ENCODE measurements at regions not wholly inside any gene's neighbourhood (a gene's known extent, or its start where the extent isn't known, plus 50 kb on each side); places are given as distances from the start of the nearest gene placed in this dataset.

DNA sequence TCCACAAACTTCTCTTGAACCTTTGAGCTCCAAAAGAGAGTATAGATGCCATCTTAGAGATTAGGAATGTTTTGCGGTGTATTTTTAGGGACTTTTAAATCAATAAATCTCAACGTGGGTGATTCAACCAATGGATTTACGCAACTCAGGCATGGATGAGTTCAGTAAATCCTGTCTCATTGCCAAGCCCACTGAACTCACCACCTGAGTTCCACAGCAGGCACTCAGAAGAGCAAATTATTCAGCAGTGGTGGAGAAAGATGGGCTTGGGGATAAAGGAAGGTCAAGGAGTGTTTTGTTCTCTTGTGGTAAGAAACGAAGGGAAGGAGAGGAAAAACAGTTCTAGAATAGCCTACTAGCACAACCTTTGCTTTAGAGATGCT lies 68.7 kb upstream of the HMGA2 start:
- WGBS (ENCODE audit: insufficient coverage): 62% methylated on average over 2 of the region's 4 CpGs
- H3K36me3 ChIP-seq (ENCODE audit: control insufficient read depth in 4 of 4, insufficient read depth in 4 of 4, low read length in 3 of 4): no peaks in the 10 kb centered on the region
- no peaks in the 10 kb centered on the region for H3K27me3 ChIP-seq (replicated peaks in 2 of 5; ENCODE audit: control insufficient read depth in 4 of 5, insufficient read depth in 5 of 5, low read length in 4 of 5)
- ChIA-PET POLR2A (no interaction called here), CTCF (no interaction called here)
- H3K9me3 ChIP-seq (ENCODE audit: control extremely low read depth in 1 of 5, control insufficient read depth in 4 of 5, insufficient read depth in 2 of 5, low read depth in 1 of 5, low read length in 4 of 5): no peaks in the 10 kb centered on the region
- H3K4me1 ChIP-seq (ENCODE audit: control extremely low read depth in 1 of 4, control insufficient read depth in 4 of 4, insufficient read depth in 4 of 4, low read length in 3 of 4): no peaks in the 10 kb centered on the region
- H3K4me3 ChIP-seq (ENCODE audit: control insufficient read depth in 1 of 7, extremely low read depth in 1 of 7, insufficient read depth in 4 of 7, low read depth in 2 of 7, low read length in 6 of 7): no peak overlapping the region
- no peak for DNase-seq
- H3K27ac ChIP-seq (ENCODE audit: insufficient read depth in 1 of 2, low read depth in 1 of 2, low read length in 2 of 2, poor library complexity in 1 of 2, severe bottlenecking in 2 of 2): no peak overlapping the region

GRCh38 chr12:65756267-65756666 lies 68.0 kb upstream of the HMGA2 start:
- DNase-seq: no peak
- no peak overlapping the region for H3K27ac ChIP-seq (ENCODE audit: insufficient read depth in 1 of 2, low read depth in 1 of 2, low read length in 2 of 2, poor library complexity in 1 of 2, severe bottlenecking in 2 of 2)
- no peaks in the 10 kb centered on the region for H3K36me3 ChIP-seq (ENCODE audit: control insufficient read depth in 4 of 4, insufficient read depth in 4 of 4, low read length in 3 of 4)
- ChIA-PET CTCF (no interaction called here), POLR2A (no interaction called here)
- no CpG with 5 or more reads among the region's 5 CpGs for WGBS (ENCODE audit: insufficient coverage)
- no peaks in the 10 kb centered on the region for H3K27me3 ChIP-seq (replicated peaks in 2 of 5; ENCODE audit: control insufficient read depth in 4 of 5, insufficient read depth in 5 of 5, low read length in 4 of 5)
- no peaks in the 10 kb centered on the region for H3K9me3 ChIP-seq (ENCODE audit: control extremely low read depth in 1 of 5, control insufficient read depth in 4 of 5, insufficient read depth in 2 of 5, low read depth in 1 of 5, low read length in 4 of 5)
- H3K4me3 ChIP-seq (ENCODE audit: control insufficient read depth in 1 of 7, extremely low read depth in 1 of 7, insufficient read depth in 4 of 7, low read depth in 2 of 7, low read length in 6 of 7): no peak overlapping the region
- no peaks in the 10 kb centered on the region for H3K4me1 ChIP-seq (ENCODE audit: control extremely low read depth in 1 of 4, control insufficient read depth in 4 of 4, insufficient read depth in 4 of 4, low read length in 3 of 4)

DNA sequence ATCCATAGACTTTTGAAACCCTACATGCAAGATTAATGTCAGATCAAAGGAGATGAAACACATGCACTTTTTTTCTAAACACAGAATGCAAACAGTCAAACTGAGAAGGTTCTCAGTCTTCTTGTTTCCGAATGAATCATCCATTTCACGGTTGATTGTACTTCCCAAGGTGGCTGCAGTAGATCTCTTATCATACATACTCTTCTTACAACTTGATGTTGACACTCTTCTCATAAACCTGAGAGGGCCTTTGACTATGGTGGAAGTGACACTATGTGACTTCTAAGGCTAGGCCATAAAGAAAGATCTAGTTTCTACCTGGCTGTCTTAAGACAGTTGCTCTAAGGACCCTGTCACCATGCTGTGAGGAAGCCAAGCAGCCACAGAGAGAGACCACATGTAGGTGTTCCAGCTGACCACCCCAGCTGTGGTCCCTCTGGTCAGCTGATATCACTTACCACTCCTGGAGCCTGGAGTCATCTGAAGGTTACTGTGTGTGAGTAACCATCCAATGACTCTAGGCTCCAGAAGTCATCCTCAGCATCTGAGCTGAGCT lies 67.2 kb upstream of the HMGA2 start:
- no peaks in the 10 kb centered on the region for H3K9me3 ChIP-seq (ENCODE audit: control extremely low read depth in 1 of 5, control insufficient read depth in 4 of 5, insufficient read depth in 2 of 5, low read depth in 1 of 5, low read length in 4 of 5)
- H3K27ac ChIP-seq (ENCODE audit: insufficient read depth in 1 of 2, low read depth in 1 of 2, low read length in 2 of 2, poor library complexity in 1 of 2, severe bottlenecking in 2 of 2): no peak overlapping the region
- POLR2A ChIA-PET: no interaction called here
- no peak overlapping the region for H3K4me3 ChIP-seq (ENCODE audit: control insufficient read depth in 1 of 7, extremely low read depth in 1 of 7, insufficient read depth in 4 of 7, low read depth in 2 of 7, low read length in 6 of 7)
- WGBS (ENCODE audit: insufficient coverage): 50% methylated on average over 2 of the region's 2 CpGs
- H3K27me3 ChIP-seq (replicated peaks in 2 of 5; ENCODE audit: control insufficient read depth in 4 of 5, insufficient read depth in 5 of 5, low read length in 4 of 5): no peaks in the 10 kb centered on the region
- no peaks in the 10 kb centered on the region for H3K4me1 ChIP-seq (ENCODE audit: control extremely low read depth in 1 of 4, control insufficient read depth in 4 of 4, insufficient read depth in 4 of 4, low read length in 3 of 4)
- no peak for DNase-seq
- H3K36me3 ChIP-seq (ENCODE audit: control insufficient read depth in 4 of 4, insufficient read depth in 4 of 4, low read length in 3 of 4): no peaks in the 10 kb centered on the region
- CTCF ChIA-PET: no interaction called here

DNA sequence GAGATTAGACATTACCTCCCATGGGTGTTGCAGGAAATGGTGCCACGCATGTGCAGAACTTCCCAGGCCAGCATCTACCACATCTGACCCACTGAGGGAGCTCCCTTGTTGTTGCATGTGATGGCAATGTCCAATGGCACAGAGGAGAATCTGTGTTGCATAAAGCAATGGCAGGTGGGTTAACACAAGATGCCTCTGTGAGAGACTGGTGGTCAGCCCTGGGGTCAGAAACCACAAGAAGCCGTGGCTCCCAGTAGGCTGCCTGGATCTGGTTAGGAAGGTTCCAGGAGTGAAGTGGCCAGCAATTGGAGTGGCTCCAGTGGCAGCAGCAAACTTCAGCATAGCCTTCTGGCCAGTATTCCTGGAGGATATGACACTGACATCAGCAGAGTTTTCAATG lies 65.9 kb upstream of the HMGA2 start:
- ChIA-PET POLR2A (no interaction called here), CTCF (interaction anchor here (1.4 kb wide), 1 partner anchor 9 kb away, joined by 3 read pairs; no protein-coding TSS in a partner anchor)
- no peaks in the 10 kb centered on the region for H3K9me3 ChIP-seq (ENCODE audit: control extremely low read depth in 1 of 5, control insufficient read depth in 4 of 5, insufficient read depth in 2 of 5, low read depth in 1 of 5, low read length in 4 of 5)
- WGBS (ENCODE audit: insufficient coverage): 94% methylated on average over 2 of the region's 2 CpGs
- no peak overlapping the region for H3K4me3 ChIP-seq (ENCODE audit: control insufficient read depth in 1 of 7, extremely low read depth in 1 of 7, insufficient read depth in 4 of 7, low read depth in 2 of 7, low read length in 6 of 7)
- no peak overlapping the region for H3K27ac ChIP-seq (ENCODE audit: insufficient read depth in 1 of 2, low read depth in 1 of 2, low read length in 2 of 2, poor library complexity in 1 of 2, severe bottlenecking in 2 of 2)
- no peak for DNase-seq
- H3K36me3 ChIP-seq (ENCODE audit: control insufficient read depth in 4 of 4, insufficient read depth in 4 of 4, low read length in 3 of 4): no peaks in the 10 kb centered on the region
- no peaks in the 10 kb centered on the region for H3K4me1 ChIP-seq (ENCODE audit: control extremely low read depth in 1 of 4, control insufficient read depth in 4 of 4, insufficient read depth in 4 of 4, low read length in 3 of 4)
- no peaks in the 10 kb centered on the region for H3K27me3 ChIP-seq (replicated peaks in 2 of 5; ENCODE audit: control insufficient read depth in 4 of 5, insufficient read depth in 5 of 5, low read length in 4 of 5)

DNA sequence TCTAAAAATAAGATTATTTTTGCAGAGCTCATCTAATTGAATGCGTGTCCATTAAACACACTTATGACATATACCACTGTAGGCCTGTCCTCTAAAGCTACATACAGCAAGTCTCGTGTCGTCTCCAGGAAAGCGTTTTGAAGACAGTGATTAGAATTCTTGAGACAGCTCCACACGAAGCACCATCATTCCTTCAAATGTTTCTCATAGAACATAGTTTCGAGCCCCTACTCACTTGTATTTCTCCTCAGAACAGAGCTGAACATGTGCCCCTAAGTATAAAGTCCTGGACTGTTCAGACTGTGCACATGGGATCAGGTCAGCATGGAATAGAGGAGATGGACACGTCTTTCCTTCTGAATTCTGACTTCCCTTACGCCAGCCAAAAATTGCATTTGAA lies 64.5 kb upstream of the HMGA2 start:
- ChIA-PET POLR2A (no interaction called here), CTCF (interaction anchor here (1.0 to 1.2 kb wide), 2 partner anchors 20 to 23 kb away, joined by 3 to 4 read pairs; no protein-coding TSS in a partner anchor)
- WGBS (ENCODE audit: insufficient coverage): 97% methylated on average over 5 of the region's 8 CpGs
- H3K4me1 ChIP-seq (ENCODE audit: control extremely low read depth in 1 of 4, control insufficient read depth in 4 of 4, insufficient read depth in 4 of 4, low read length in 3 of 4): no peaks in the 10 kb centered on the region
- no peak overlapping the region for H3K4me3 ChIP-seq (ENCODE audit: control insufficient read depth in 1 of 7, extremely low read depth in 1 of 7, insufficient read depth in 4 of 7, low read depth in 2 of 7, low read length in 6 of 7)
- no peaks in the 10 kb centered on the region for H3K27me3 ChIP-seq (replicated peaks in 2 of 5; ENCODE audit: control insufficient read depth in 4 of 5, insufficient read depth in 5 of 5, low read length in 4 of 5)
- no peak for DNase-seq
- H3K9me3 ChIP-seq (ENCODE audit: control extremely low read depth in 1 of 5, control insufficient read depth in 4 of 5, insufficient read depth in 2 of 5, low read depth in 1 of 5, low read length in 4 of 5): no peaks in the 10 kb centered on the region
- no peak overlapping the region for H3K27ac ChIP-seq (ENCODE audit: insufficient read depth in 1 of 2, low read depth in 1 of 2, low read length in 2 of 2, poor library complexity in 1 of 2, severe bottlenecking in 2 of 2)
- no peaks in the 10 kb centered on the region for H3K36me3 ChIP-seq (ENCODE audit: control insufficient read depth in 4 of 4, insufficient read depth in 4 of 4, low read length in 3 of 4)

GRCh38 chr12:65761301-65761700 lies 63.0 kb upstream of the HMGA2 start:
- DNase-seq: no peak
- Histone ChIP-seq H3K4me3 (ENCODE audit: control insufficient read depth in 1 of 7, extremely low read depth in 1 of 7, insufficient read depth in 4 of 7, low read depth in 2 of 7, low read length in 6 of 7) (no peak overlapping the region), H3K27ac (ENCODE audit: insufficient read depth in 1 of 2, low read depth in 1 of 2, low read length in 2 of 2, poor library complexity in 1 of 2, severe bottlenecking in 2 of 2) (no peak overlapping the region), H3K27me3 (replicated peaks in 2 of 5; ENCODE audit: control insufficient read depth in 4 of 5, insufficient read depth in 5 of 5, low read length in 4 of 5) (no peaks in the 10 kb centered on the region), H3K36me3 (ENCODE audit: control insufficient read depth in 4 of 4, insufficient read depth in 4 of 4, low read length in 3 of 4) (no peaks in the 10 kb centered on the region), H3K4me1 (ENCODE audit: control extremely low read depth in 1 of 4, control insufficient read depth in 4 of 4, insufficient read depth in 4 of 4, low read length in 3 of 4) (no peaks in the 10 kb centered on the region), H3K9me3 (ENCODE audit: control extremely low read depth in 1 of 5, control insufficient read depth in 4 of 5, insufficient read depth in 2 of 5, low read depth in 1 of 5, low read length in 4 of 5) (no peaks in the 10 kb centered on the region)
- ChIA-PET POLR2A (no interaction called here), CTCF (no interaction called here)
- WGBS (ENCODE audit: insufficient coverage): no CpG with 5 or more reads among the region's 2 CpGs

DNA sequence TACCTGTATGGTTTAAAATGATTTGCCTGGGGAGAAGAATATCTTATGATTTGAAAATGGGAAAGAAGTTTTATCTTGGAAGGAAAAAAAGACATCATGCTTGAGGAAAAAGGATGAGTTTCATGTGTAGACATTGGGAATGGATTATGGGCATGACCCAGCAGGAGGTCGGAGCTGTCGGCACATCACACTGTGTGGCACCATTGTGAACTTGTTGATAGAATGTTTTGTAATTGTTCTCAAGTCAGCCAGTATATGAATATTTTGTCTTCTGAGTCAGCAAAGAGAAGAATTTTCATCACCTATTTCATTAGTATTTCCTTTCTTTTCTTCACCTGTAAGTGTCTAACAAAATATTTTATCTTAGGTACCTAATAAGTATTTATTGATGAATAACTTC lies 60.0 kb upstream of the HMGA2 start:
- H3K4me1 ChIP-seq (ENCODE audit: control extremely low read depth in 1 of 4, control insufficient read depth in 4 of 4, insufficient read depth in 4 of 4, low read length in 3 of 4): no peaks in the 10 kb centered on the region
- no peak overlapping the region for H3K4me3 ChIP-seq (ENCODE audit: control insufficient read depth in 1 of 7, extremely low read depth in 1 of 7, insufficient read depth in 4 of 7, low read depth in 2 of 7, low read length in 6 of 7)
- no peaks in the 10 kb centered on the region for H3K9me3 ChIP-seq (ENCODE audit: control extremely low read depth in 1 of 5, control insufficient read depth in 4 of 5, insufficient read depth in 2 of 5, low read depth in 1 of 5, low read length in 4 of 5)
- H3K27me3 ChIP-seq (replicated peaks in 2 of 5; ENCODE audit: control insufficient read depth in 4 of 5, insufficient read depth in 5 of 5, low read length in 4 of 5): no peaks in the 10 kb centered on the region
- H3K27ac ChIP-seq (ENCODE audit: insufficient read depth in 1 of 2, low read depth in 1 of 2, low read length in 2 of 2, poor library complexity in 1 of 2, severe bottlenecking in 2 of 2): no peak overlapping the region
- H3K36me3 ChIP-seq (ENCODE audit: control insufficient read depth in 4 of 4, insufficient read depth in 4 of 4, low read length in 3 of 4): no peaks in the 10 kb centered on the region
- no peak for DNase-seq
- no CpG with 5 or more reads among the region's 2 CpGs for WGBS (ENCODE audit: insufficient coverage)
- ChIA-PET CTCF (interaction anchor here (0.8 kb wide), 1 partner anchor 13 kb away, joined by 3 read pairs; no protein-coding TSS in a partner anchor), POLR2A (no interaction called here)
